Suppressor macrophage (primary cell): ENCODE measurements at regions not wholly inside any gene's neighbourhood (a gene's known extent, or its start where the extent isn't known, plus 50 kb on each side); places are given as distances from the start of the nearest gene placed in this dataset.
"Not testable (repeated sequence)": the region's sequence is repeated elsewhere in the genome, so short reads cannot be mapped to it uniquely, and the experiment has no call there.

ENCODE experiments used
- DNase-seq, 4 experiments: peaks; one replicate each; pipeline ENCODE4 v3.0.0-alpha.2; 2020 to 2022

GRCh38 chr1:148355976-148356375, 127.1 kb downstream of the PPIAL4G start:
- DNase-seq: peak; percentile 75 to 93 (median 87)

GRCh38 chr1:148354913-148355308, 128.2 kb downstream of the PPIAL4G start:
- no peak for DNase-seq

GRCh38 chr1:148354284-148354912, 128.7 kb downstream of the PPIAL4G start:
- no peak for DNase-seq

GRCh38 chr1:148353461-148354283, 129.4 kb downstream of the PPIAL4G start:
- peak in 3 of 4 experiments; percentile 43 to 59 (median 53) for DNase-seq

- peak in 3 of 4 experiments; percentile 40 to 66 (median 55) for DNase-seq
These were observed 130.5 kb downstream of the PPIAL4G start for GRCh38 chr1:148352470-148353053.

GRCh38 chr1:148347781-148348180, 135.3 kb downstream of the PPIAL4G start:
- no peak for DNase-seq

- peak in 3 of 4 experiments; percentile 37 to 57 (median 50) for DNase-seq
These were observed 137.4 kb downstream of the PPIAL4G start for GRCh38 chr1:148345659-148346151.

GRCh38 chr1:148344651-148345050, 138.5 kb downstream of the PPIAL4G start:
- DNase-seq: peak in 3 of 4 experiments; percentile 38 to 53 (median 52)

GRCh38 chr1:148341729-148342128, 141.4 kb downstream of the PPIAL4G start:
- not testable (repeated sequence) for DNase-seq

GRCh38 chr1:148336121-148336918, 146.8 kb downstream of the PPIAL4G start:
- DNase-seq: not testable (repeated sequence)

- DNase-seq: peak; percentile 86 to 94 (median 88)
These were observed 148.6 kb downstream of the PPIAL4G start for GRCh38 chr1:148334339-148335130.

GRCh38 chr1:148333875-148334338, 149.2 kb downstream of the PPIAL4G start:
- DNase-seq: no peak

- no peak for DNase-seq
These were observed 154.2 kb downstream of the PPIAL4G start for GRCh38 chr1:148328884-148329283.

GRCh38 chr1:148325031-148325430, 158.1 kb downstream of the PPIAL4G start:
- DNase-seq: not testable (repeated sequence)

GRCh38 chr1:148324465-148324864, 158.6 kb downstream of the PPIAL4G start:
- DNase-seq: not testable (repeated sequence)

- DNase-seq: not testable (repeated sequence)
These were observed 163.0 kb downstream of the PPIAL4G start for GRCh38 chr1:148320079-148320478.

GRCh38 chr1:148318904-148319242, 164.2 kb downstream of the PPIAL4G start:
- no peak for DNase-seq

- peak; percentile 83 to 89 (median 88) for DNase-seq
These were observed 164.8 kb downstream of the PPIAL4G start for GRCh38 chr1:148318123-148318903.

- DNase-seq: no peak
These were observed 165.4 kb upstream of the NBPF11 start for GRCh38 chr1:148317288-148317985.
